ENCODE measurements at regions not wholly inside any gene's neighbourhood (a gene's known extent, or its start where the extent isn't known, plus 50 kb on each side); places are given as distances from the start of the nearest gene placed in this dataset.

DNA sequence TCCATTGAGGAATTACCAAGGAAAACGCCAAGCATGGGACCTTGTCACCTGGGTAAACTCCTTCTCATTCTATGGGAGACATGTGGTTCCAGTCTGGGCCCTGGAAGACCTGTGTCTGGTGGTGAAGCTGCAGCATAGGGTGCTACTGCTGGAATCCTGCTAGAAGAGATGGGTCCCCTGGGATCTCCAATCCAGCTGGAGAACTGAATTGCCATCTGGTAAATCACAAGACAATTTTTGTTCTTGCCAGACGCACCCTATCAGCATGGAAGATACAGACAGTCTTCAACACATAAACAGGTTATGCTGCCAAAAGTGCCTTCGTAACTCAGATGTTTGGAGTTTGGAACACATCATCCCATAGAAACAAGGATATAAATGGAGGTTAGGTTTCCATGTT is 424.0 kb upstream of the BRINP1 start:
- H3K4me1 ChIP-seq, result no peaks in the 10 kb centered on the region
- no peak overlapping the region for H3K27ac ChIP-seq
- DNase-seq (no peak), ATAC-seq (no peak)
- 64 to 68% (median 65%) methylated on average over 3 of the region's 3 CpGs for WGBS, 3 donors
- H3K9me3 ChIP-seq, result no peaks in the 10 kb centered on the region
- intact Hi-C loops (cut with DNase I), result no loop called here
- TF ChIP-seq, protein P1, sequence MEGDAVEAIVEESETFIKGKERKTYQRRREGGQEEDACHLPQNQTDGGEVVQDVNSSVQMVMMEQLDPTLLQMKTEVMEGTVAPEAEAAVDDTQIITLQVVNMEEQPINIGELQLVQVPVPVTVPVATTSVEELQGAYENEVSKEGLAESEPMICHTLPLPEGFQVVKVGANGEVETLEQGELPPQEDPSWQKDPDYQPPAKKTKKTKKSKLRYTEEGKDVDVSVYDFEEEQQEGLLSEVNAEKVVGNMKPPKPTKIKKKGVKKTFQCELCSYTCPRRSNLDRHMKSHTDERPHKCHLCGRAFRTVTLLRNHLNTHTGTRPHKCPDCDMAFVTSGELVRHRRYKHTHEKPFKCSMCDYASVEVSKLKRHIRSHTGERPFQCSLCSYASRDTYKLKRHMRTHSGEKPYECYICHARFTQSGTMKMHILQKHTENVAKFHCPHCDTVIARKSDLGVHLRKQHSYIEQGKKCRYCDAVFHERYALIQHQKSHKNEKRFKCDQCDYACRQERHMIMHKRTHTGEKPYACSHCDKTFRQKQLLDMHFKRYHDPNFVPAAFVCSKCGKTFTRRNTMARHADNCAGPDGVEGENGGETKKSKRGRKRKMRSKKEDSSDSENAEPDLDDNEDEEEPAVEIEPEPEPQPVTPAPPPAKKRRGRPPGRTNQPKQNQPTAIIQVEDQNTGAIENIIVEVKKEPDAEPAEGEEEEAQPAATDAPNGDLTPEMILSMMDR (IDR thresholded peaks at IDR 0.05), result no peak
- no peaks in the 10 kb centered on the region for H3K36me3 ChIP-seq (ENCODE audit: insufficient read depth in 1 of 2, low read depth in 1 of 2)
- H3K4me3 ChIP-seq, result no peak overlapping the region
- peaks cover 0 to 3% (median 0%) of the 10 kb centered on the region in 3 donors for H3K27me3 ChIP-seq (ENCODE audit: insufficient read depth in 3 of 3, low read length in 2 of 3)

DNA sequence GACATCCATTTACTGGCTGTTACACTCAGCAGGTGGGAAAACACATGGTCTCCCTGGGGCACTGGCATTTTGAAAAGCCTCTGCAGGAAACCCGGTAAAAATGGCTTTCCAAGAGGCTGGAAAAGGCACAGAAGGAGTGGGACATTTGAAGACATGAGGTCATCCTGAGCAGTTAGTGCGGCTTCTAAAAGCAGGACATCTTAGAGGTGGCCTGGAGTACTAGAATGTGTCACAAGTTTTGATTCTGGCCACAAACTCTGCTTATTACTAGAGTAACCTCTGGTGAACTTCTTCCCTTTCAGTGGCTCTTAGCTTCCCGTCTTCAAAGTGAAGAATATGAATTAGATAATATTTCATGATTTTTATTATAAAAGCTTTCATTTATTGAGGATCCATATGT is 423.0 kb upstream of the BRINP1 start:
- peaks cover 0 to 6% (median 0%) of the 10 kb centered on the region in 3 donors for H3K27me3 ChIP-seq (ENCODE audit: insufficient read depth in 3 of 3, low read length in 2 of 3)
- no peaks in the 10 kb centered on the region for H3K4me1 ChIP-seq
- intact Hi-C loops (cut with DNase I), result no loop called here
- H3K36me3 ChIP-seq (ENCODE audit: insufficient read depth in 1 of 2, low read depth in 1 of 2), result no peaks in the 10 kb centered on the region
- no peaks in the 10 kb centered on the region for H3K9me3 ChIP-seq
- DNase-seq (no peak), ATAC-seq (no peak)
- 59 to 68% (median 67%) methylated on average over 3 of the region's 3 CpGs for WGBS, 3 donors
- no peak overlapping the region for H3K4me3 ChIP-seq
- H3K27ac ChIP-seq, result no peak overlapping the region
- TF ChIP-seq, protein P1 (IDR thresholded peaks at IDR 0.05), result no peak

DNA sequence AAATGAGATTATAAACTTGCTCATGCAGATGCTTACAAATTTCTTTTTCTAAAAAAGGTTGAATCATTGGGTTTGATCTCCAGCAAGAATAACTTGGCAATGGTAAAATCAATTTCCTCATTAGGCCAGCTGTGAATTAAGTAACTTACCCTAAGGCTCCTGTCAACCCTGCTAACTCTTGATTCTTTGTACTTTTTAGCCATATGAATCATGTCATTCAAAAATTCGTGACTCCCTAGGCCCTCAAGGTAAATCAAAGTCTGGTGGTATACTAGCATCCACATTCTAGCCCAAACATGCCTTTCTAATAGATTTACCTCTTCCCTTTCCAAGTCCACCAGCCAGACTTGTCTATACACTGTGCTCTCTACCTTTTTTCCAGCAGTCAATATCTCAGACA is 420.8 kb upstream of the BRINP1 start:
- H3K27ac ChIP-seq, result no peak overlapping the region
- H3K36me3 ChIP-seq (ENCODE audit: insufficient read depth in 1 of 2, low read depth in 1 of 2), result no peaks in the 10 kb centered on the region
- no peaks in the 10 kb centered on the region for H3K9me3 ChIP-seq
- no peak for DNase-seq
- 45 to 47% (median 46%) methylated on average over 1 of the region's 1 CpG for WGBS, 3 donors
- intact Hi-C loops (cut with DNase I), result no loop called here
- ATAC-seq, result no peak
- H3K4me1 ChIP-seq, result no peaks in the 10 kb centered on the region
- H3K4me3 ChIP-seq, result no peak overlapping the region
- H3K27me3 ChIP-seq (ENCODE audit: insufficient read depth in 3 of 3, low read length in 2 of 3), result peaks cover 0 to 6% (median 0%) of the 10 kb centered on the region in 3 donors
- TF ChIP-seq, protein P1 (IDR thresholded peaks at IDR 0.05), result no peak

DNA sequence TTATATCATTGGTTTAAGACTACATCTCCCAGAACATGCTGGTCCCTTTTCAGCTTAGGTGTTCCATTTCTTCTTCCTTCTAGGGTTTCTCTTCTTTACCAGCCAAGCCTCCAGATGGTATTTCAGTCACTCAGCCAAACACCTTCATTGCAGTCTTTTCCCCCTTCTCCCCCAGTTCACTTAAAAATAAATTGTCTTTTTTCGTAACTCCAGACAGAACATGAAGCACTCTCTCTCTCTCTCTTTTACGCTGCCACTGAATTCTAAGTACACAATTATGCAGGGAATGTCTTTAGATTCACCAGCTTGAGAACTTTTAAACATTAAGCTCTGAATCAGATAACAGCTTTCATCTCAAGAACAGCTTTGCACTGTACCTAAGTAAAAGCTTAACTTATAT is 419.7 kb upstream of the BRINP1 start:
- Histone ChIP-seq H3K4me3 (no peak overlapping the region), H3K27me3 (ENCODE audit: insufficient read depth in 3 of 3, low read length in 2 of 3) (peaks cover 0 to 6% (median 0%) of the 10 kb centered on the region in 3 donors), H3K27ac (no peak overlapping the region), H3K4me1 (no peaks in the 10 kb centered on the region), H3K9me3 (no peaks in the 10 kb centered on the region), H3K36me3 (ENCODE audit: insufficient read depth in 1 of 2, low read depth in 1 of 2) (no peaks in the 10 kb centered on the region)
- TF ChIP-seq, protein P1 (IDR thresholded peaks at IDR 0.05), result no peak
- 60 to 66% (median 62%) methylated on average over 2 of the region's 2 CpGs for WGBS, 3 donors
- DNase-seq (no peak), ATAC-seq (no peak)
- intact Hi-C loops (cut with DNase I), result no loop called here

DNA sequence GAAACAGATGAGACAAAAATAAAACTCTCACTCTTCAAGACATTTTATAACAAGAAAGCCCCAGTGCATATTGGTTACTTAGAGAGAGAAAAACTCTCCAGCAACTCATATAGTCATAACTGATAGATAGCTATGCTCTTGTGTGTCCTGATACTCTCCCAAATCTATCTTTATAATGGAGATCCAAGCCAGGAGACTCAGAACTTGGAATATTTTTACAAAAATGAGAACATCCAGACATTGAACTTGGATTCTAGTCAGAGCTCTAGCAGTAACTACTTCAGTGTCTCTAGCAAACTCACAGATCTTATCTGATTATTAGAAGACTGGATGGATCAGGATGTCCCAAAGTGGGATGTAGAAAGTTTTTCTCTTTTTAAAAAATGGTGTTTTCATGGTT is 412.7 kb upstream of the BRINP1 start:
- DNase-seq (no peak), ATAC-seq (no peak)
- Histone ChIP-seq H3K4me3 (no peak overlapping the region), H3K27ac (no peak overlapping the region), H3K36me3 (ENCODE audit: insufficient read depth in 1 of 2, low read depth in 1 of 2) (no peaks in the 10 kb centered on the region), H3K27me3 (ENCODE audit: insufficient read depth in 3 of 3, low read length in 2 of 3) (no peaks in the 10 kb centered on the region), H3K9me3 (no peaks in the 10 kb centered on the region), H3K4me1 (no peaks in the 10 kb centered on the region)
- intact Hi-C loops (cut with DNase I), result no loop called here
- TF ChIP-seq, protein P1 (IDR thresholded peaks at IDR 0.05), result no peak

Measured in psoas muscle (tissue), 7 donors.